Keratinocyte (primary cell): ENCODE measurements at regions not wholly inside any gene's neighbourhood (a gene's known extent, or its start where the extent isn't known, plus 50 kb on each side); places are given as distances from the start of the nearest gene placed in this dataset.

ENCODE experiments used
- EZH2 ChIP-seq: IDR thresholded peaks from one replicate; pipeline ENCODE4 v1.6.1; 2012; ENCODE audit warnings: inconsistent platforms, mild to moderate bottlenecking, low read length, moderate library complexity
- TF ChIP-seq, protein P1 (sequence below), 3 experiments: IDR thresholded peaks in 1 of 3; conservative IDR thresholded peaks in 1 of 3; optimal IDR thresholded peaks in 1 of 3; 2 replicates in 2 of 3; 3 replicates in 1 of 3; pipeline versions ENCODE3 to v1.5.1; 2011; ENCODE audit warnings: low read length in 3 of 3, mild to moderate bottlenecking in 3 of 3, moderate library complexity in 2 of 3, control low read depth in 1 of 3, inconsistent platforms in 1 of 3; ENCODE audit not compliant: insufficient read depth in 2 of 3; ENCODE audit errors: extremely low read depth in 1 of 3

DNA sequence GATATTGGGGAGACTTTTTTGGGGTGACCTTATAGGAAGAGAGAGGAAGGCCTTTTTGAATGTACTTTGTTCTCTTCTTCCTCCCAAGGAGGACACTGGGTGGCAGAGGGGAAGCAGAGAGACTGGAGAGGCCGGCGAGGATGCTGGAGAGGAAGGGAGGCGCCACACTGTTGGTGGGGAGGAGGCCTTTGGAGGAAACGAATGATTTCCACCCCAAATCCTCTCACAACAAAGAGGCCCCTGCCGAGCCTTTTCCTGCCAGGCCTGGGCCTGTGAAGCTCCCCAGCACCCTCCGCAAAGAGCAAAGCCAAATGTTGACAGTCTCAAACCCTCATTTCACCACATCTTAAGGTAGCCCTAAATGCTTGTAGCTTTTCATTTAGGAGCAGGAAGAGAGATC lies 59.0 kb upstream of the UPP2 start:
- TF ChIP-seq, protein P1, sequence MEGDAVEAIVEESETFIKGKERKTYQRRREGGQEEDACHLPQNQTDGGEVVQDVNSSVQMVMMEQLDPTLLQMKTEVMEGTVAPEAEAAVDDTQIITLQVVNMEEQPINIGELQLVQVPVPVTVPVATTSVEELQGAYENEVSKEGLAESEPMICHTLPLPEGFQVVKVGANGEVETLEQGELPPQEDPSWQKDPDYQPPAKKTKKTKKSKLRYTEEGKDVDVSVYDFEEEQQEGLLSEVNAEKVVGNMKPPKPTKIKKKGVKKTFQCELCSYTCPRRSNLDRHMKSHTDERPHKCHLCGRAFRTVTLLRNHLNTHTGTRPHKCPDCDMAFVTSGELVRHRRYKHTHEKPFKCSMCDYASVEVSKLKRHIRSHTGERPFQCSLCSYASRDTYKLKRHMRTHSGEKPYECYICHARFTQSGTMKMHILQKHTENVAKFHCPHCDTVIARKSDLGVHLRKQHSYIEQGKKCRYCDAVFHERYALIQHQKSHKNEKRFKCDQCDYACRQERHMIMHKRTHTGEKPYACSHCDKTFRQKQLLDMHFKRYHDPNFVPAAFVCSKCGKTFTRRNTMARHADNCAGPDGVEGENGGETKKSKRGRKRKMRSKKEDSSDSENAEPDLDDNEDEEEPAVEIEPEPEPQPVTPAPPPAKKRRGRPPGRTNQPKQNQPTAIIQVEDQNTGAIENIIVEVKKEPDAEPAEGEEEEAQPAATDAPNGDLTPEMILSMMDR (optimal IDR thresholded peaks at IDR 0.05 in 1 of 3, IDR thresholded peaks at IDR 0.05 in 1 of 3, conservative IDR thresholded peaks at IDR 0.05 in 1 of 3; ENCODE audit: extremely low read depth in 1 of 3, insufficient read depth in 2 of 3, low read length in 3 of 3) = no peak
- TF ChIP-seq EZH2 = no peak
